GM12878 (cell line): ENCODE measurements at regions not wholly inside any gene's neighbourhood (a gene's known extent, or its start where the extent isn't known, plus 50 kb on each side); places are given as distances from the start of the nearest gene placed in this dataset.

ENCODE experiments used
- POLR2A ChIP-seq: IDR thresholded peaks from 2 replicates; pipeline ENCODE4 v1.6.1; 2011; ENCODE audit warnings: low read depth, mild to moderate bottlenecking, low read length
- POLR2AphosphoS5 ChIP-seq: IDR thresholded peaks from 2 replicates; pipeline ENCODE4 v1.6.1; 2011; ENCODE audit warnings: mild to moderate bottlenecking, low read length, inconsistent platforms

DNA sequence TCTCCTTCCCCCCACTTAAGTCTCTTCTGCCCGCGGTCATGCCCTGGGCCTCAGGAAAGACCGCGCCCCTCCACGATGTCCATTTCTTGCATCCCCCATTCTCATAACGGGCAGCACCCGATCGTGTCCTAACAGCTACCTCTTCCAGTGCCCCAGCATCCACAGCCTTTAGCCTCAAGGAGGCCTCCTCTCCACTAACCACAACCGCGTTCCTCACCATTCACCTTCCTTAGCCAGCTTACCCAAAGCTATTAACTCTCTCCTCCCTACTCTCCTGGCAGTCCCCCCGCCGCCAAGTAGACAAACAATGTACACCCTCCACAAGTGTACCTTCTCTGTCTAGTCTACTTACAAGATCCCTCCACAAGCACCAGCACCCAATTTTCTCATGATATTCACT lies 58.6 kb upstream of the PAGE5 start:
- no peak for TF ChIP-seq POLR2AphosphoS5
- no peak for TF ChIP-seq POLR2A
